Heart left ventricle (tissue), 16 donors: ENCODE measurements at regions not wholly inside any gene's neighbourhood (a gene's known extent, or its start where the extent isn't known, plus 50 kb on each side); places are given as distances from the start of the nearest gene placed in this dataset.
A peak's percentile ranks its signal among the peaks of the same experiment; 100 is the strongest.

Experiments used
- ATAC-seq, 4 donors: fragments of 200-7000 bp; cut with Tn5 transposase; one replicate each; pipeline ENCODE4 v1.9.1; 2020 to 2022; ENCODE audit warnings: moderate library complexity in 4 of 4, mild to moderate bottlenecking in 3 of 4, moderate number of reproducible peaks in 1 of 4
- DNase-seq, 5 donors: peaks; one replicate each; pipeline ENCODE4 v3.0.0-alpha.2; 2020
- H3K27ac ChIP-seq, 12 donors: fragments of 200-600 bp; sonication (generic) in 4 of 12; one replicate each; pipeline versions ENCODE4 v1.5.0 to v1.8.0; 2016 to 2022; ENCODE audit warnings: mild to moderate bottlenecking in 2 of 12
- H3K27me3 ChIP-seq, 9 donors: fragments of 200-600 bp; sonication (generic) in 2 of 9; one replicate each; pipeline versions ENCODE4 v1.5.1 to v1.8.0; 2016 to 2022; ENCODE audit warnings: mild to moderate bottlenecking in 3 of 9
- H3K36me3 ChIP-seq, 9 donors: fragments of 200-600 bp; sonication (generic) in 2 of 9; one replicate each; pipeline versions ENCODE4 v1.5.0 to v1.8.0; 2018 to 2022; ENCODE audit warnings: mild to moderate bottlenecking in 2 of 9
- H3K4me1 ChIP-seq, 12 donors: fragments of 200-600 bp; sonication (generic) in 4 of 12; one replicate each; pipeline versions ENCODE4 v1.5.0 to v1.8.0; 2016 to 2022; ENCODE audit warnings: mild to moderate bottlenecking in 3 of 12
- H3K4me3 ChIP-seq, 12 donors: fragments of 200-600 bp; sonication (generic) in 4 of 12; one replicate each; pipeline versions ENCODE4 v1.5.0 to v1.8.0; 2017 to 2022; ENCODE audit warnings: mild to moderate bottlenecking in 9 of 12, moderate library complexity in 4 of 12
- H3K9me3 ChIP-seq, 12 donors: fragments of 200-600 bp; sonication (generic) in 4 of 12; one replicate each; pipeline versions ENCODE4 v1.5.0 to v1.8.0; 2016 to 2022; ENCODE audit warnings: mild to moderate bottlenecking in 1 of 12
- POLR2A ChIP-seq, 2 donors: fragments of 450-650 bp; IDR thresholded peaks; one replicate each; pipeline ENCODE4 v1.6.1; 2017; ENCODE audit warnings: antibody characterized with exemption in 2 of 2, mild to moderate bottlenecking in 2 of 2, moderate library complexity in 2 of 2
- WGBS, 4 donors: extraction: QIAGEN DNeasy Blood & Tissue Kit in 2 of 4; methylation state at CpG; one replicate each; pipeline versions ENCODE4 v1.1.5 to v1.1.7; 2013 to 2018; 5-methylcytosine and 5-hydroxymethylcytosine counted together
- intact Hi-C, 10 donors: fragments of 100-400 bp; cut with DNase I; formaldehyde crosslinking; loops; one replicate each; pipeline versions ENCODE4 v1.11.1 to v1.14.2; 2022
- TF ChIP-seq, protein P1 (sequence below), 12 donors: fragments of 200-600 bp; sonication (generic) in 4 of 12; IDR thresholded peaks; one replicate each; pipeline versions ENCODE4 v1.5.0 to v1.8.0; 2018 to 2022; ENCODE audit warnings: antibody characterized with exemption in 12 of 12, mild to moderate bottlenecking in 5 of 12
- donor health status: ischemic (EF 13 %, LVEDD 7.1; RV severe dilation, severe dysfunction).
- donor health status: healthy with polysubstance abuse.
- donor health status: DM: no; HTN: yes; CAD: no.
- donor health status: DM: no; HTN: no; CAD: no.
- donor health status: ischemic (EF 25% LVEDD 6.9; RV normal size, moderate dysfunction).
- donor health status: ischemic (EF 25% LVEDD 5.7; RV mildly dilated, moderate dysfunction).
- donor health status: healthy.
- donor health status: DM: yes; HTN: yes; CAD: no.
- donor health status: ischemic (EF 35%, LVEDD 5.7; RV mildly dilated, moderate dysfunction).
- donor health status: nonischemic (EF 11% LVEDD 7.7; RV severe dilation, severe dysfunction).
- donor health status: DM: yes; HTN: yes; CAD: no.
- donor health status: PGD.
- donor health status: ischemic (EF 29% LVEDD 5.4; RV normal size, mild dysfunction).
- donor health status: nonischemic (EF 23%, LVEDD 6.1; RV moderate dilation, normal function).

DNA sequence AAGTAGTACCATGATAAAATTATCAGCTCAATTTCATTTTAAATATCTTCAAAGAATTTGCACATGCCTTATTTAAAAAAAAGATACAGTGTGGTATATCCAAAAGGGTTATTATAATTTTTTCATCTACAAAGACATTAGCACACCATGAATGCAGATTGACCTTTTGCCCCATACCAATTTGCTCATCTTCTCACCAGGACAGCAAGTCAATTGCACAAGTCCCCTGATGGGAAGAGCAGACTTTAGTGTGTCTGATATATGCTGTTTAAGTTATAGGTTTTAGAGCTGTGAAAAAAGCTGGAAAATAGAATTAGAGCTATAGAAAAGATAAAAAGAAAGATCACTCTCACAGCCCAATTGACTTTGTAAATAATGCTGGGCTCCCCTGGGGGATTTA lies 325.8 kb upstream of the CDH6 start:
- no peaks in the 10 kb centered on the region for H3K9me3 ChIP-seq
- H3K4me3 ChIP-seq, result no peak overlapping the region
- no peaks in the 10 kb centered on the region for H3K27me3 ChIP-seq
- TF ChIP-seq POLR2A (IDR thresholded peaks at IDR 0.05), result no peak
- TF ChIP-seq, protein P1, sequence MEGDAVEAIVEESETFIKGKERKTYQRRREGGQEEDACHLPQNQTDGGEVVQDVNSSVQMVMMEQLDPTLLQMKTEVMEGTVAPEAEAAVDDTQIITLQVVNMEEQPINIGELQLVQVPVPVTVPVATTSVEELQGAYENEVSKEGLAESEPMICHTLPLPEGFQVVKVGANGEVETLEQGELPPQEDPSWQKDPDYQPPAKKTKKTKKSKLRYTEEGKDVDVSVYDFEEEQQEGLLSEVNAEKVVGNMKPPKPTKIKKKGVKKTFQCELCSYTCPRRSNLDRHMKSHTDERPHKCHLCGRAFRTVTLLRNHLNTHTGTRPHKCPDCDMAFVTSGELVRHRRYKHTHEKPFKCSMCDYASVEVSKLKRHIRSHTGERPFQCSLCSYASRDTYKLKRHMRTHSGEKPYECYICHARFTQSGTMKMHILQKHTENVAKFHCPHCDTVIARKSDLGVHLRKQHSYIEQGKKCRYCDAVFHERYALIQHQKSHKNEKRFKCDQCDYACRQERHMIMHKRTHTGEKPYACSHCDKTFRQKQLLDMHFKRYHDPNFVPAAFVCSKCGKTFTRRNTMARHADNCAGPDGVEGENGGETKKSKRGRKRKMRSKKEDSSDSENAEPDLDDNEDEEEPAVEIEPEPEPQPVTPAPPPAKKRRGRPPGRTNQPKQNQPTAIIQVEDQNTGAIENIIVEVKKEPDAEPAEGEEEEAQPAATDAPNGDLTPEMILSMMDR (IDR thresholded peaks at IDR 0.05), result no peak
- H3K27ac ChIP-seq, result no peak overlapping the region
- ATAC-seq (no peak), DNase-seq (no peak)
- H3K4me1 ChIP-seq, result no peaks in the 10 kb centered on the region
- intact Hi-C loops, result no loop called here
- no peaks in the 10 kb centered on the region for H3K36me3 ChIP-seq

GRCh38 chr5:30866142-30866541 lies 327.3 kb upstream of the CDH6 start:
- H3K4me3 ChIP-seq, result no peak overlapping the region
- 47 to 57% (median 51%) methylated on average over 8 of the region's 8 CpGs for WGBS, 4 donors
- ATAC-seq, result peak in 3 of 4 donors; percentile 38 to 91 (median 56)
- no peak for DNase-seq
- H3K4me1 ChIP-seq, result no peaks in the 10 kb centered on the region
- H3K27ac ChIP-seq, result no peak overlapping the region
- no peaks in the 10 kb centered on the region for H3K36me3 ChIP-seq
- H3K27me3 ChIP-seq, result no peaks in the 10 kb centered on the region
- peaks cover 0 to 3% (median 0%) of the 10 kb centered on the region in 12 donors for H3K9me3 ChIP-seq
- no peak for TF ChIP-seq POLR2A (IDR thresholded peaks at IDR 0.05)
- TF ChIP-seq, protein P1 (IDR thresholded peaks at IDR 0.05), result no peak
- intact Hi-C loops, result no loop called here

DNA sequence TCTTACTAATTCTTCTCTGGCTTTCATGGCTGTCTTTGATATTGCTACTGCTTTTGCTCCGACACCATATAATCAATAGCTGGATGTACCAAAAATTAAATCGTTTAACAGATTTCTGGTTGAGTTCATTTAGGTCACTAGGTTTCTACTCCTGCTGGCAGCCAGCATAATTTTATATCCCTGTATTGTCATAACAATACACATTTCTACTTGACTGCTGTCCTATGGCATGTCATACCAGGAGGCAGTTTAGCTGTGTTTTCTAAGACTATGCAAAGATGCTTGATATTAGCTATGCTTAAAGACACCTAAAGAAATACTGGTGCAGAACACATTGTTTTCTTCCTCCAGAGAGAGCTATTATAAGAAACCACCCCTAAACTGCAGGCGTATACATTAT lies 337.2 kb upstream of the CDH6 start:
- no peak overlapping the region for H3K4me3 ChIP-seq
- intact Hi-C loops, result no loop called here
- H3K9me3 ChIP-seq, result no peaks in the 10 kb centered on the region
- no peaks in the 10 kb centered on the region for H3K4me1 ChIP-seq
- no peaks in the 10 kb centered on the region for H3K36me3 ChIP-seq
- H3K27ac ChIP-seq, result no peak overlapping the region
- no peaks in the 10 kb centered on the region for H3K27me3 ChIP-seq
- DNase-seq (no peak), ATAC-seq (no peak)
- 88 to 92% (median 92%) methylated on average over 3 of the region's 3 CpGs for WGBS, 4 donors
- TF ChIP-seq, protein P1 (IDR thresholded peaks at IDR 0.05), result no peak
- TF ChIP-seq POLR2A (IDR thresholded peaks at IDR 0.05), result no peak

- intact Hi-C loops, result no loop called here
- Histone ChIP-seq H3K4me3 (no peak overlapping the region), H3K27me3 (no peaks in the 10 kb centered on the region), H3K27ac (no peak overlapping the region), H3K9me3 (no peaks in the 10 kb centered on the region), H3K36me3 (no peaks in the 10 kb centered on the region), H3K4me1 (no peaks in the 10 kb centered on the region)
- ATAC-seq (no peak), DNase-seq (no peak)
- TF ChIP-seq, protein P1 (IDR thresholded peaks at IDR 0.05), result no peak
- TF ChIP-seq POLR2A (IDR thresholded peaks at IDR 0.05), result no peak
These were observed 340.3 kb upstream of the CDH6 start for GRCh38 chr5:30853158-30853557.
